Natural killer cell (primary cell): ENCODE measurements at regions not wholly inside any gene's neighbourhood (a gene's known extent, or its start where the extent isn't known, plus 50 kb on each side); places are given as distances from the start of the nearest gene placed in this dataset.

Source experiments
- ATAC-seq, 3 donors: fragments of 150-1000 bp in 2 of 3; fragments of 200-7000 bp in 1 of 3; cut with Tn5 transposase; 1 replicate in 1 of 3; 2 replicates in 2 of 3; pipeline ENCODE4 v1.10.0; 2021; ENCODE audit warnings: mild to moderate bottlenecking in 2 of 3, moderate library complexity in 2 of 3
- DNase-seq, 2 donors: peaks; one replicate each; pipeline versions ENCODE4 v3.0.0 to v3.0.0-alpha.2; 2013 to 2021; ENCODE audit warnings: mixed read lengths in 1 of 2
- H3K27ac ChIP-seq: one replicate; pipeline ENCODE4 v1.5.1; 2013; ENCODE audit warnings: mild to moderate bottlenecking, low read length
- H3K27me3 ChIP-seq: one replicate; pipeline ENCODE4 v1.6.1; 2013; ENCODE audit warnings: low read length; ENCODE audit not compliant: control insufficient read depth, insufficient read depth
- H3K36me3 ChIP-seq: one replicate; pipeline ENCODE4 v1.6.1; 2013; ENCODE audit warnings: low read length; ENCODE audit not compliant: control insufficient read depth, insufficient read depth
- H3K4me1 ChIP-seq: one replicate; pipeline ENCODE4 v1.6.1; 2013; ENCODE audit warnings: low read length; ENCODE audit not compliant: control insufficient read depth, insufficient read depth
- H3K4me3 ChIP-seq: one replicate; pipeline ENCODE4 v1.5.1; 2013; ENCODE audit warnings: low read length
- H3K9me3 ChIP-seq: one replicate; pipeline ENCODE4 v1.6.1; 2013; ENCODE audit warnings: low read length; ENCODE audit not compliant: control insufficient read depth, insufficient read depth
- H3K27ac Mint-ChIP-seq, 2 donors: one replicate each; pipeline ENCODE4 v1.8.0; 2022; ENCODE audit warnings: mild to moderate bottlenecking in 2 of 2, mixed read lengths in 2 of 2, moderate library complexity in 1 of 2
- H3K27me3 Mint-ChIP-seq, 2 donors: one replicate each; pipeline ENCODE4 v1.8.0; 2022; ENCODE audit warnings: low read depth in 2 of 2, mixed read lengths in 2 of 2
- H3K36me3 Mint-ChIP-seq: one replicate; pipeline ENCODE4 v1.8.0; 2022; ENCODE audit warnings: mixed read lengths
- H3K4me1 Mint-ChIP-seq, 2 donors: one replicate each; pipeline ENCODE4 v1.8.0; 2022; ENCODE audit warnings: mixed read lengths in 2 of 2
- H3K4me3 Mint-ChIP-seq: one replicate; pipeline ENCODE4 v1.8.0; 2022; ENCODE audit warnings: mild to moderate bottlenecking, moderate library complexity, mixed read lengths
- H3K9me3 Mint-ChIP-seq, 2 donors: one replicate each; pipeline ENCODE4 v1.8.0; 2022; ENCODE audit warnings: mixed read lengths in 2 of 2
- CTCF ChIP-seq: fragments of 200-600 bp; IDR thresholded peaks from one replicate; pipeline ENCODE4 v1.8.0; 2022; ENCODE audit warnings: antibody characterized with exemption
- WGBS: methylation state at CpG from one replicate; pipeline ENCODE4 v1.1.7; 2013; ENCODE audit warnings: missing lambda C conversion rate; ENCODE audit not compliant: insufficient coverage; 5-methylcytosine and 5-hydroxymethylcytosine counted together
- intact Hi-C: fragments of 100-400 bp; cut with micrococcal nuclease; formaldehyde crosslinking; loops from one replicate; pipeline ENCODE4 v1.14.2; 2022

- Mint-ChIP-seq H3K9me3 (peaks cover 7 to 8% of the 10 kb centered on the region in 2 donors), H3K27me3 (no peaks in the 10 kb centered on the region), H3K36me3 (no peaks in the 10 kb centered on the region), H3K4me3 (no peak overlapping the region), H3K4me1 (no peaks in the 10 kb centered on the region), H3K27ac (no peak overlapping the region)
- Histone ChIP-seq H3K4me3 (no peak overlapping the region), H3K4me1 (no peaks in the 10 kb centered on the region), H3K9me3 (no peaks in the 10 kb centered on the region), H3K27me3 (no peaks in the 10 kb centered on the region), H3K36me3 (no peaks in the 10 kb centered on the region), H3K27ac (no peak overlapping the region)
- ATAC-seq = no peak
- no peak for TF ChIP-seq CTCF
- intact Hi-C loops = no loop called here
- 78% methylated on average over 8 of the region's 8 CpGs for WGBS
- DNase-seq = no peak
Measured at GRCh38 chr12:115163710-115164109, 479.7 kb upstream of the TBX3 start.

GRCh38 chr12:115160271-115161128 is 476.5 kb upstream of the TBX3 start:
- H3K9me3 Mint-ChIP-seq = peaks cover 0 to 2% of the 10 kb centered on the region in 2 donors
- no peaks in the 10 kb centered on the region for H3K9me3 ChIP-seq
- no peaks in the 10 kb centered on the region for H3K36me3 Mint-ChIP-seq
- TF ChIP-seq CTCF = no peak
- no peaks in the 10 kb centered on the region for H3K4me1 Mint-ChIP-seq
- intact Hi-C loops = no loop called here
- no peak overlapping the region for H3K27ac Mint-ChIP-seq
- H3K27ac ChIP-seq = no peak overlapping the region
- H3K4me3 ChIP-seq = no peak overlapping the region
- no peaks in the 10 kb centered on the region for H3K36me3 ChIP-seq
- H3K27me3 ChIP-seq = no peaks in the 10 kb centered on the region
- DNase-seq (no peak), ATAC-seq (no peak)
- H3K4me3 Mint-ChIP-seq = no peak overlapping the region
- H3K27me3 Mint-ChIP-seq = no peaks in the 10 kb centered on the region
- H3K4me1 ChIP-seq = no peaks in the 10 kb centered on the region
- 67% methylated on average over 6 of the region's 6 CpGs for WGBS

GRCh38 chr12:115158816-115159215 is 474.8 kb upstream of the TBX3 start:
- intact Hi-C loops = no loop called here
- Mint-ChIP-seq H3K9me3 (peaks cover 0 to 2% of the 10 kb centered on the region in 2 donors), H3K4me3 (no peak overlapping the region), H3K27me3 (no peaks in the 10 kb centered on the region), H3K36me3 (no peaks in the 10 kb centered on the region), H3K4me1 (no peaks in the 10 kb centered on the region), H3K27ac (no peak overlapping the region)
- TF ChIP-seq CTCF = no peak
- Histone ChIP-seq H3K27ac (no peak overlapping the region), H3K27me3 (no peaks in the 10 kb centered on the region), H3K9me3 (no peaks in the 10 kb centered on the region), H3K4me1 (no peaks in the 10 kb centered on the region), H3K36me3 (no peaks in the 10 kb centered on the region), H3K4me3 (no peak overlapping the region)
- 45% methylated on average over 4 of the region's 5 CpGs for WGBS
- no peak for DNase-seq
- ATAC-seq = no peak
